OCI-LY1 (cell line): ENCODE measurements at regions not wholly inside any gene's neighbourhood (a gene's known extent, or its start where the extent isn't known, plus 50 kb on each side); places are given as distances from the start of the nearest gene placed in this dataset.
"Not testable (repeated sequence)": the region's sequence is repeated elsewhere in the genome, so short reads cannot be mapped to it uniquely, and the experiment has no call there.

ENCODE experiments used
- CTCF ChIP-seq: fragments of 200-600 bp; sonication (generic), shearing (Covaris generic); IDR thresholded peaks from 2 replicates; pipeline ENCODE4 v1.5.1; 2017; ENCODE audit warnings: mild to moderate bottlenecking, antibody characterized with exemption, low read length, moderate library complexity, mixed read lengths
- EZH2 ChIP-seq: fragments of 200-600 bp; sonication (generic), shearing (Covaris generic); IDR thresholded peaks from 2 replicates; pipeline ENCODE4 v1.8.0; 2017; ENCODE audit warnings: borderline replicate concordance, mixed run types, mild to moderate bottlenecking, antibody characterized with exemption, low read length, moderate library complexity, mixed read lengths

GRCh38 chr3:156041856-156042255 lies 78.5 kb upstream of the KCNAB1 start:
- TF ChIP-seq CTCF, EZH2: not testable (repeated sequence)
